Mesenchymal stem cell (in vitro differentiated cells and primary cell): ENCODE measurements at regions not wholly inside any gene's neighbourhood (a gene's known extent, or its start where the extent isn't known, plus 50 kb on each side); places are given as distances from the start of the nearest gene placed in this dataset.
A peak's percentile ranks its signal among the peaks of the same experiment; 100 is the strongest.

Experiments used
- DNase-seq: peaks from one replicate; pipeline ENCODE4 v3.0.0-alpha.2; 2013
- H2AFZ ChIP-seq: one replicate; pipeline ENCODE4 v1.6.1; 2013; ENCODE audit warnings: low read depth, mild to moderate bottlenecking, control low read depth, inconsistent platforms, low read length, moderate library complexity
- H2AK5ac ChIP-seq: 2 replicates; pipeline ENCODE4 v1.6.1; 2013; ENCODE audit warnings: low read length, moderate library complexity, mild to moderate bottlenecking, inconsistent platforms; ENCODE audit not compliant: severe bottlenecking
- H2BK120ac ChIP-seq: one replicate; pipeline ENCODE4 v1.6.1; 2013; ENCODE audit warnings: low read depth, mild to moderate bottlenecking, inconsistent platforms, low read length, moderate library complexity
- H2BK12ac ChIP-seq, 2 experiments: one replicate each; pipeline ENCODE4 v1.6.1; 2013; ENCODE audit warnings: inconsistent platforms in 2 of 2, low read length in 2 of 2, mild to moderate bottlenecking in 2 of 2, moderate library complexity in 2 of 2, control low read depth in 1 of 2
- H2BK15ac ChIP-seq: one replicate; pipeline ENCODE4 v1.6.1; 2013; ENCODE audit warnings: mild to moderate bottlenecking, low read depth, inconsistent platforms; ENCODE audit not compliant: poor library complexity, severe bottlenecking
- H2BK5ac ChIP-seq: 2 replicates; pipeline ENCODE4 v1.6.1; 2013; ENCODE audit warnings: low read depth, mild to moderate bottlenecking, low read length, control low read depth, inconsistent platforms; ENCODE audit not compliant: poor library complexity, severe bottlenecking
- H3K14ac ChIP-seq, 2 experiments: one replicate each; pipeline ENCODE4 v1.6.1; 2013; ENCODE audit warnings: inconsistent platforms in 2 of 2, low read length in 2 of 2, control low read depth in 1 of 2, mild to moderate bottlenecking in 1 of 2, moderate library complexity in 1 of 2
- H3K18ac ChIP-seq, 2 experiments: one replicate each; pipeline ENCODE4 v1.6.1; 2013; ENCODE audit warnings: inconsistent platforms in 2 of 2, low read length in 2 of 2, control low read depth in 1 of 2, low read depth in 1 of 2, mild to moderate bottlenecking in 1 of 2
- H3K23ac ChIP-seq, 2 experiments: one replicate each; pipeline ENCODE4 v1.6.1; 2013; ENCODE audit warnings: inconsistent platforms in 2 of 2, low read length in 2 of 2, mild to moderate bottlenecking in 2 of 2, moderate library complexity in 2 of 2, control low read depth in 1 of 2
- H3K27ac ChIP-seq: 2 replicates; pipeline ENCODE4 v1.5.1; 2013; ENCODE audit warnings: mild to moderate bottlenecking, moderate library complexity, low read length, control low read depth, inconsistent platforms; ENCODE audit not compliant: poor library complexity, severe bottlenecking
- H3K27me3 ChIP-seq, 2 experiments: 2 replicates each; pipeline versions ENCODE4 v1.6.1 to v1.7.0; 2013; ENCODE audit warnings: low read length in 2 of 2, mild to moderate bottlenecking in 2 of 2, moderate library complexity in 2 of 2, control low read depth in 1 of 2, inconsistent platforms in 1 of 2; ENCODE audit not compliant: control insufficient read depth in 1 of 2, insufficient read depth in 1 of 2
- H3K36me3 ChIP-seq, 2 experiments: 2 replicates each; pipeline versions ENCODE4 v1.6.1 to v1.7.0; 2013; ENCODE audit warnings: low read length in 2 of 2, control low read depth in 1 of 2, inconsistent platforms in 1 of 2, low read depth in 1 of 2, mild to moderate bottlenecking in 1 of 2; ENCODE audit not compliant: insufficient read depth in 2 of 2, control insufficient read depth in 1 of 2
- H3K4ac ChIP-seq, 2 experiments: one replicate each; pipeline ENCODE4 v1.6.1; 2013; ENCODE audit warnings: inconsistent platforms in 2 of 2, low read length in 2 of 2, mild to moderate bottlenecking in 2 of 2, moderate library complexity in 2 of 2, control low read depth in 1 of 2, low read depth in 1 of 2
- H3K4me1 ChIP-seq: 2 replicates; pipeline ENCODE4 v1.6.1; 2013; ENCODE audit warnings: low read depth, low read length, control low read depth; ENCODE audit not compliant: control insufficient read depth, insufficient read depth
- H3K4me2 ChIP-seq: 2 replicates; pipeline ENCODE4 v1.6.1; 2013; ENCODE audit warnings: low read length, mild to moderate bottlenecking, inconsistent platforms; ENCODE audit not compliant: poor library complexity, severe bottlenecking
- H3K4me3 ChIP-seq, 2 experiments: 2 replicates each; pipeline versions ENCODE4 v1.5.1 to v1.7.0; 2013; ENCODE audit warnings: low read length in 2 of 2, mild to moderate bottlenecking in 2 of 2, control low read depth in 1 of 2, low read depth in 1 of 2; ENCODE audit not compliant: insufficient read depth in 1 of 2
- H3K79me1 ChIP-seq: replicated peaks from 2 replicates; pipeline ENCODE4 v1.6.1; 2013; ENCODE audit warnings: mild to moderate bottlenecking, control low read depth, low read length, inconsistent platforms; ENCODE audit not compliant: poor library complexity, severe bottlenecking
- H3K9ac ChIP-seq: 2 replicates; pipeline ENCODE4 v1.7.0; 2013; ENCODE audit warnings: mild to moderate bottlenecking, low read length, moderate library complexity
- H3K9me3 ChIP-seq: 2 replicates; pipeline ENCODE4 v1.7.0; 2013; ENCODE audit warnings: mild to moderate bottlenecking, low read length; ENCODE audit not compliant: control insufficient read depth
- H4K8ac ChIP-seq: one replicate; pipeline ENCODE4 v1.6.1; 2013; ENCODE audit warnings: inconsistent platforms, mild to moderate bottlenecking, low read length, moderate library complexity
- H4K91ac ChIP-seq: one replicate; pipeline ENCODE4 v1.6.1; 2013; ENCODE audit warnings: mild to moderate bottlenecking, low read length, inconsistent platforms
- WGBS: methylation state at CpG from one replicate; pipeline ENCODE4 v1.1.7; 2013; ENCODE audit warnings: mixed read lengths; 5-methylcytosine and 5-hydroxymethylcytosine counted together

DNA sequence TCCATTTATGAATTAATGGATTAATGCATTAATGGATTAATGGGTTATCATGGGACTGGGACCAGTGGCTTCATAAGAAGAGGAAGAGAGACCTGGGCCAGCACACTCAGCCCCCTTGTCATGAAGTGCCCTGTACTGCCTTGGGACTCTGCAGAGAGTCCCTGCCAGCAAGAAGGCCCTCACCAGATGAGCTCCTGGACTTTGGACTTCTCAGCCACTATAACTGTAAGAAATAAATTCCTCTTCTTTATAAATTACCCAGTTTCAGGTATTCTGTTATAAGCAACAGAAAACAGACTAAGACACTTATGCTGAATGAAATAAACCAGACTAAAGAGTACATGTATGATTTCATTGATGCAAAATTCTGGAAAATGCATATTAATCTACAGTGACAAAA is 119.4 kb upstream of the MSX1 start:
- Histone ChIP-seq H2AFZ (no peak overlapping the region), H4K91ac (no peak overlapping the region), H3K14ac (no peak overlapping the region), H3K27me3 (peaks cover 21 to 22% of the 10 kb centered on the region in 2 experiments), H3K79me1 (no peaks in the 10 kb centered on the region), H4K8ac (no peak overlapping the region), H2BK120ac (no peak overlapping the region), H3K4me3 (no peak overlapping the region), H2AK5ac (no peak overlapping the region), H3K9me3 (peaks cover 5% of the 10 kb centered on the region), H2BK5ac (no peak overlapping the region), H3K4me2 (no peak overlapping the region), H3K4ac (no peak overlapping the region), H3K27ac (no peak overlapping the region), H3K36me3 (no peaks in the 10 kb centered on the region), H3K18ac (no peak overlapping the region), H3K4me1 (no peaks in the 10 kb centered on the region), H2BK15ac (no peak overlapping the region), H3K23ac (no peak overlapping the region), H2BK12ac (no peak overlapping the region), H3K9ac (no peak overlapping the region)
- DNase-seq, result no peak

DNA sequence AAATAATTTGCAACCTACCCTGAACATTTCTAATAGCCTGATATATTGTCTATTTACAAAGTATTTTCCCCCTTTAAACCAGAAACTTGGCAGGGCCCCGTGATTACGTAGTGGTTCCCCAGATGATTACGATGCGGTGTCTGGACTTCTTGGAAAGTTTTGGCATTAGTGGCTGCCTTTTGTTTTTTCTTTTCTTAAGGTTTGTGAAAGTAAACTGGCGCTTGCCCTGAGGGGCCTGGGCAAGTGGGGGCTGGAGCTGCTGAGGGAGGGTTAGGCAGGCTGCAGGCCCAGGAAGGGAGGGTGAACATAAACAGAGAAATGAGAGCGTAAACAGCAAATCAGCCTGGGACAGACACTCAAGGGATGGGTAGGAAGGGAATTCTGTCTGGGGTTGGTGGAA is 123.6 kb upstream of the MSX1 start:
- no peak overlapping the region for H3K14ac ChIP-seq
- H3K27me3 ChIP-seq, result peaks cover 41 to 43% of the 10 kb centered on the region in 2 experiments
- no peak overlapping the region for H3K18ac ChIP-seq
- H2BK5ac ChIP-seq, result no peak overlapping the region
- H3K4ac ChIP-seq, result no peak overlapping the region
- H3K27ac ChIP-seq, result no peak overlapping the region
- peak overlapping the region in 1 of 2 experiments; percentile 12 for H3K4me3 ChIP-seq
- H3K9me3 ChIP-seq, result no peaks in the 10 kb centered on the region
- H3K36me3 ChIP-seq, result no peaks in the 10 kb centered on the region
- no peak overlapping the region for H3K4me2 ChIP-seq
- H4K8ac ChIP-seq, result no peak overlapping the region
- 23% methylated on average over 6 of the region's 6 CpGs for WGBS
- H2BK120ac ChIP-seq, result no peak overlapping the region
- no peaks in the 10 kb centered on the region for H3K79me1 ChIP-seq
- H3K9ac ChIP-seq, result peak overlapping the region; percentile 57
- no peak overlapping the region for H2AK5ac ChIP-seq
- H2BK15ac ChIP-seq, result peak overlapping the region; percentile 17
- DNase-seq, result peak; percentile 54
- H3K4me1 ChIP-seq, result no peaks in the 10 kb centered on the region
- H2BK12ac ChIP-seq, result no peak overlapping the region
- peak overlapping the region; percentile 44 for H2AFZ ChIP-seq
- no peak overlapping the region for H3K23ac ChIP-seq
- no peak overlapping the region for H4K91ac ChIP-seq

DNA sequence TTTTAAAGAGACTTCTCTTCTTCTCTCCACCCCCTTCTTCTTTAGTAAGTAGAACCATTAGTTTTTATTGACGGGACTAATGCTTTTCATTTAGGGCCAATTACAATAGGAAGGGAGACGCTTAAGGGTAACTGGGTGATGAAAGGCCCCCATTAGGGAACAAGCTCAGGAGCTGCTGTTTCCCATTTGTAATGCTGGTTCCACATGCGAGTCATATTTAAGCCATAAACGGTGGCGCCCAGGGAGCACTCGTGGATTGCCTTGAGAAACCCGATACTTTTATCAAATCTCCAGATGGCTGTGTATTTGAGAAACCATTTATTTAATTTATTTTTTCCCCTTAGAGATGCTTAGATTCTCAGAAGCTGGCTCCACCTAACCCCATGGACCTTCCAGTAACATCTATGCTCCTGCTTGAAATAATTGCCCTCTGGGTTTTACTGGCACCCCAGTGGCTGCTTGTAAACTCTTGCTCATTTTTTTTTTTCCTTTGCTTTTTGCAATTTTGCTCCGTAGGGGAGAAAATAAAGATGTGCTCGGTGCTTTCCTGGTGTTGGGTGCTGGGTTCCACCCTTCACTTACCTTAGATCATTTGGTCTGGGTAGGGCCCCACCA is 124.2 kb upstream of the MSX1 start:
- H3K79me1 ChIP-seq, result no peaks in the 10 kb centered on the region

GRCh38 chr4:4734425-4734824 is 125.0 kb upstream of the MSX1 start:
- Histone ChIP-seq H3K4me3 (no peak overlapping the region), H3K14ac (no peak overlapping the region), H2BK120ac (no peak overlapping the region), H3K79me1 (no peaks in the 10 kb centered on the region), H3K23ac (no peak overlapping the region), H3K4me2 (no peak overlapping the region), H3K9me3 (no peaks in the 10 kb centered on the region), H3K4me1 (no peaks in the 10 kb centered on the region), H3K36me3 (no peaks in the 10 kb centered on the region), H4K8ac (no peak overlapping the region), H2BK12ac (no peak overlapping the region), H3K27me3 (peaks cover 41 to 43% of the 10 kb centered on the region in 2 experiments), H2AK5ac (no peak overlapping the region), H2BK15ac (no peak overlapping the region), H3K27ac (no peak overlapping the region), H2AFZ (no peak overlapping the region), H2BK5ac (no peak overlapping the region), H3K18ac (no peak overlapping the region), H3K4ac (no peak overlapping the region), H4K91ac (no peak overlapping the region), H3K9ac (no peak overlapping the region)
- 61% methylated on average over 5 of the region's 5 CpGs for WGBS
- DNase-seq, result no peak

More for the DNA sequence above, 124.2 kb upstream of the MSX1 start:
- H3K9me3 ChIP-seq, result no peaks in the 10 kb centered on the region
- no peak overlapping the region for H3K4me3 ChIP-seq
- H2BK12ac ChIP-seq, result no peak overlapping the region
- H3K36me3 ChIP-seq, result no peaks in the 10 kb centered on the region
- WGBS, result 85% methylated on average over 7 of the region's 9 CpGs
- no peak overlapping the region for H2AFZ ChIP-seq
- H3K4me1 ChIP-seq, result no peaks in the 10 kb centered on the region
- H2AK5ac ChIP-seq, result no peak overlapping the region
- no peak overlapping the region for H4K91ac ChIP-seq
- no peak overlapping the region for H3K27ac ChIP-seq
- H3K23ac ChIP-seq, result no peak overlapping the region
- H2BK15ac ChIP-seq, result no peak overlapping the region
- H2BK5ac ChIP-seq, result no peak overlapping the region
- H2BK120ac ChIP-seq, result no peak overlapping the region
- H3K4ac ChIP-seq, result no peak overlapping the region
- no peak for DNase-seq
- H4K8ac ChIP-seq, result no peak overlapping the region
- no peak overlapping the region for H3K9ac ChIP-seq
- H3K4me2 ChIP-seq, result no peak overlapping the region
- no peak overlapping the region for H3K18ac ChIP-seq
- no peak overlapping the region for H3K14ac ChIP-seq
- H3K27me3 ChIP-seq, result peaks cover 41 to 43% of the 10 kb centered on the region in 2 experiments
